ENCODE measurements at regions not wholly inside any gene's neighbourhood (a gene's known extent, or its start where the extent isn't known, plus 50 kb on each side); places are given as distances from the start of the nearest gene placed in this dataset.

DNA sequence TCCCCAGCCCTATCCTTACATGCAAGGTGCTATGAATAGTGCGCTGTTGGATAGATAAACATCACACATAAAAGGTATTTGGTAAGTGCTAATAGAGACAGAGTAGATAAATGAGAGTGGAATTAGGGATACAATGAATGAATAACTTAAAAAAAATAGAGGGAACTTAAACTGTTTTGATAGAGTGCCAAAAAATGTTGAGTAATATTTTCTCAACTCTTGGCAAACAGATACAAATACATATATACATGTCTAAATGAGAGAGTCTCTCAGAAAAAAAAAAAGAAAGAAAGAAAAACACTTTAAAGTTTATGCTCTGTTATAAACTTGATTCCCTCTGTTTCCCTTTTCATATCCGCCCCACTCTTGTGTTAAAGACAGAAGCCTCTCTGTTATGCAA lies 667.4 kb downstream of the ROBO2 start:
- 67% methylated on average over 1 of the region's 2 CpGs for WGBS (ENCODE audit: insufficient coverage)
- TF ChIP-seq, protein P1, sequence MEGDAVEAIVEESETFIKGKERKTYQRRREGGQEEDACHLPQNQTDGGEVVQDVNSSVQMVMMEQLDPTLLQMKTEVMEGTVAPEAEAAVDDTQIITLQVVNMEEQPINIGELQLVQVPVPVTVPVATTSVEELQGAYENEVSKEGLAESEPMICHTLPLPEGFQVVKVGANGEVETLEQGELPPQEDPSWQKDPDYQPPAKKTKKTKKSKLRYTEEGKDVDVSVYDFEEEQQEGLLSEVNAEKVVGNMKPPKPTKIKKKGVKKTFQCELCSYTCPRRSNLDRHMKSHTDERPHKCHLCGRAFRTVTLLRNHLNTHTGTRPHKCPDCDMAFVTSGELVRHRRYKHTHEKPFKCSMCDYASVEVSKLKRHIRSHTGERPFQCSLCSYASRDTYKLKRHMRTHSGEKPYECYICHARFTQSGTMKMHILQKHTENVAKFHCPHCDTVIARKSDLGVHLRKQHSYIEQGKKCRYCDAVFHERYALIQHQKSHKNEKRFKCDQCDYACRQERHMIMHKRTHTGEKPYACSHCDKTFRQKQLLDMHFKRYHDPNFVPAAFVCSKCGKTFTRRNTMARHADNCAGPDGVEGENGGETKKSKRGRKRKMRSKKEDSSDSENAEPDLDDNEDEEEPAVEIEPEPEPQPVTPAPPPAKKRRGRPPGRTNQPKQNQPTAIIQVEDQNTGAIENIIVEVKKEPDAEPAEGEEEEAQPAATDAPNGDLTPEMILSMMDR (IDR thresholded peaks at IDR 0.05) = no peak
- H3K9me3 ChIP-seq (replicated peaks in 1 of 2; ENCODE audit: control insufficient read depth in 1 of 2, insufficient read depth in 1 of 2, low read length in 2 of 2) = peaks cover 0 to 2% of the 10 kb centered on the region in 2 donors
- no peaks in the 10 kb centered on the region for H3K36me3 ChIP-seq (replicated peaks in 1 of 2; ENCODE audit: control insufficient read depth in 1 of 2, insufficient read depth in 2 of 2, low read length in 2 of 2)
- no peak overlapping the region for H3K27ac Mint-ChIP-seq
- intact Hi-C loops (cut with micrococcal nuclease) = no loop called here
- no peaks in the 10 kb centered on the region for H3K79me2 ChIP-seq (ENCODE audit: insufficient read depth, low read length)
- no peaks in the 10 kb centered on the region for H4K20me1 ChIP-seq (ENCODE audit: insufficient read depth, low read length)
- no peak overlapping the region for H3K4me2 ChIP-seq (replicated peaks; ENCODE audit: extremely low read depth, low read length, poor library complexity, severe bottlenecking)
- H3K4me3 Mint-ChIP-seq = no peak overlapping the region
- no peak overlapping the region for H3K27ac ChIP-seq (ENCODE audit: low read depth in 1 of 2, low read length in 2 of 2)
- H2AFZ ChIP-seq (ENCODE audit: insufficient read depth, low read depth, low read length, poor library complexity, severe bottlenecking) = no peak overlapping the region
- no peak overlapping the region for H3K9ac ChIP-seq (ENCODE audit: insufficient read depth, low read length, poor library complexity, severe bottlenecking)
- no peak overlapping the region for H3K4me3 ChIP-seq (replicated peaks in 1 of 3; ENCODE audit: low read depth in 2 of 3, low read length in 3 of 3)
- no peak for DNase-seq
- H3K4me1 Mint-ChIP-seq = no peaks in the 10 kb centered on the region
- peaks cover 0 to 3% (median 2%) of the 10 kb centered on the region in 7 donors for H3K9me3 Mint-ChIP-seq
- no peaks in the 10 kb centered on the region for H3K27me3 ChIP-seq (ENCODE audit: control insufficient read depth in 2 of 2, insufficient read depth in 2 of 2, low read length in 2 of 2)
- no peaks in the 10 kb centered on the region for H3K27me3 Mint-ChIP-seq (ENCODE audit: low read depth in 3 of 3)
- no peaks in the 10 kb centered on the region for H3K36me3 Mint-ChIP-seq
- H3K4me1 ChIP-seq (ENCODE audit: control insufficient read depth in 1 of 2, insufficient read depth in 2 of 2, low read length in 2 of 2) = no peaks in the 10 kb centered on the region

DNA sequence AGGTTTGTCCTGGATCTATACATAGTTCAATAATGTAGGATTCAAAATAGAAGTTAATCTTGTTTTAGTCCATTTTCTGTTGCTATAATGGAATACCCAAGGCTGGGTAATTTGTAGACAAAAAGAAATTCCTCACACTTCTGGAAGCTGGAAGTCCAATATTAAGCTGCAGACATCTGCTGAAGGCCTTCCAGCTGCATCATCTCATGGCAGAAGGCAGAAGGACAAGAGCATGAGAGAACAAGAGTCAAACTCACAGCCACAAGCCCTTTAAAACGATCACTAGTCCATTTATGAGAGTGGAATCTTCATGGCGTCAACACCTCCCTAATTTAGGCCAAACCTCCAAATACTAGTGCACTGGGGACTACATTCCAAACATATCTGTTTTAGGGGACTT lies 669.3 kb downstream of the ROBO2 start:
- WGBS (ENCODE audit: insufficient coverage) = 80% methylated on average over 1 of the region's 2 CpGs
- Mint-ChIP-seq H3K4me1 (no peaks in the 10 kb centered on the region), H3K27me3 (ENCODE audit: low read depth in 3 of 3) (no peaks in the 10 kb centered on the region), H3K36me3 (no peaks in the 10 kb centered on the region), H3K9me3 (peaks cover 0 to 2% (median 0%) of the 10 kb centered on the region in 7 donors), H3K4me3 (no peak overlapping the region), H3K27ac (no peak overlapping the region)
- no peak overlapping the region for H2AFZ ChIP-seq (ENCODE audit: insufficient read depth, low read depth, low read length, poor library complexity, severe bottlenecking)
- H3K36me3 ChIP-seq (replicated peaks in 1 of 2; ENCODE audit: control insufficient read depth in 1 of 2, insufficient read depth in 2 of 2, low read length in 2 of 2) = no peaks in the 10 kb centered on the region
- H3K4me1 ChIP-seq (ENCODE audit: control insufficient read depth in 1 of 2, insufficient read depth in 2 of 2, low read length in 2 of 2) = no peaks in the 10 kb centered on the region
- H3K9ac ChIP-seq (ENCODE audit: insufficient read depth, low read length, poor library complexity, severe bottlenecking) = no peak overlapping the region
- intact Hi-C loops (cut with micrococcal nuclease) = no loop called here
- no peaks in the 10 kb centered on the region for H3K27me3 ChIP-seq (ENCODE audit: control insufficient read depth in 2 of 2, insufficient read depth in 2 of 2, low read length in 2 of 2)
- H4K20me1 ChIP-seq (ENCODE audit: insufficient read depth, low read length) = no peaks in the 10 kb centered on the region
- TF ChIP-seq, protein P1 (IDR thresholded peaks at IDR 0.05) = no peak
- H3K9me3 ChIP-seq (replicated peaks in 1 of 2; ENCODE audit: control insufficient read depth in 1 of 2, insufficient read depth in 1 of 2, low read length in 2 of 2) = no peaks in the 10 kb centered on the region
- H3K4me3 ChIP-seq (replicated peaks in 1 of 3; ENCODE audit: low read depth in 2 of 3, low read length in 3 of 3) = no peak overlapping the region
- DNase-seq = no peak
- H3K4me2 ChIP-seq (replicated peaks; ENCODE audit: extremely low read depth, low read length, poor library complexity, severe bottlenecking) = no peak overlapping the region
- no peaks in the 10 kb centered on the region for H3K79me2 ChIP-seq (ENCODE audit: insufficient read depth, low read length)
- H3K27ac ChIP-seq (ENCODE audit: low read depth in 1 of 2, low read length in 2 of 2) = no peak overlapping the region

Measured in CD14-positive monocyte (primary cell).